IPS DF 6.9 (cell line): ENCODE measurements at regions not wholly inside any gene's neighbourhood (a gene's known extent, or its start where the extent isn't known, plus 50 kb on each side); places are given as distances from the start of the nearest gene placed in this dataset.

Source experiments
- DNase-seq: peaks from one replicate; pipeline ENCODE4 v3.0.0-alpha.2; 2013; ENCODE audit warnings: low read depth, low spot score
- H3K27ac ChIP-seq: one replicate; pipeline ENCODE4 v1.5.1; 2013; ENCODE audit warnings: low read length, control low read depth
- H3K27me3 ChIP-seq: 2 replicates; pipeline ENCODE4 v1.6.1; 2013; ENCODE audit warnings: mild to moderate bottlenecking, low read length; ENCODE audit not compliant: control insufficient read depth, insufficient read depth
- H3K36me3 ChIP-seq: 2 replicates; pipeline ENCODE4 v1.6.1; 2013; ENCODE audit warnings: low read length; ENCODE audit not compliant: control insufficient read depth, insufficient read depth
- H3K4me1 ChIP-seq: 2 replicates; pipeline ENCODE4 v1.6.1; 2013; ENCODE audit warnings: low read length; ENCODE audit not compliant: control insufficient read depth, insufficient read depth
- H3K4me3 ChIP-seq: 2 replicates; pipeline ENCODE4 v1.5.1; 2013; ENCODE audit warnings: mild to moderate bottlenecking, low read length
- H3K9me3 ChIP-seq: 2 replicates; pipeline ENCODE4 v1.6.1; 2013; ENCODE audit warnings: low read length, inconsistent platforms; ENCODE audit not compliant: control insufficient read depth, insufficient read depth
- WGBS: extraction: QIAGEN DNeasy Blood & Tissue Kit; methylation state at CpG from one replicate; pipeline ENCODE4 v1.1.7; 2013; ENCODE audit warnings: mixed read lengths, missing lambda C conversion rate; ENCODE audit not compliant: insufficient read length, insufficient coverage; 5-methylcytosine and 5-hydroxymethylcytosine counted together

- no peaks in the 10 kb centered on the region for H3K9me3 ChIP-seq
- WGBS: no CpG with 5 or more reads among the region's 5 CpGs
- H3K27me3 ChIP-seq: no peaks in the 10 kb centered on the region
- no peak for DNase-seq
- H3K27ac ChIP-seq: no peak overlapping the region
- H3K4me3 ChIP-seq: no peak overlapping the region
- H3K36me3 ChIP-seq: no peaks in the 10 kb centered on the region
- H3K4me1 ChIP-seq: 0 out of 2 replicates have a peak, but pooled peaks cover 2% of the 10 kb centered on the region
Measured at GRCh38 chr11:15497366-15497765, 382.6 kb downstream of the INSC start.

GRCh38 chr11:15499674-15500073, 385.0 kb downstream of the INSC start:
- Histone ChIP-seq H3K4me1 (0 out of 2 replicates have a peak, but pooled peaks cover 2% of the 10 kb centered on the region), H3K9me3 (no peaks in the 10 kb centered on the region), H3K27me3 (no peaks in the 10 kb centered on the region), H3K36me3 (no peaks in the 10 kb centered on the region), H3K4me3 (no peak overlapping the region), H3K27ac (no peak overlapping the region)
- no peak for DNase-seq
- no CpG with 5 or more reads among the region's 3 CpGs for whole genome bisulfite sequencing

GRCh38 chr11:15500643-15501042, 385.9 kb downstream of the INSC start:
- no peaks in the 10 kb centered on the region for H3K36me3 ChIP-seq
- no peaks in the 10 kb centered on the region for H3K27me3 ChIP-seq
- no CpG with 5 or more reads among the region's 4 CpGs for WGBS
- H3K9me3 ChIP-seq: no peaks in the 10 kb centered on the region
- H3K27ac ChIP-seq: no peak overlapping the region
- H3K4me3 ChIP-seq: no peak overlapping the region
- H3K4me1 ChIP-seq: 0 out of 2 replicates have a peak, but pooled peaks cover 2% of the 10 kb centered on the region
- DNase-seq: no peak

- no peaks in the 10 kb centered on the region for H3K36me3 ChIP-seq
- no peaks in the 10 kb centered on the region for H3K9me3 ChIP-seq
- WGBS: no CpG with 5 or more reads among the region's 7 CpGs
- 0 out of 2 replicates have a peak, but pooled peaks cover 2% of the 10 kb centered on the region for H3K4me1 ChIP-seq
- H3K4me3 ChIP-seq: no peak overlapping the region
- no peak for DNase-seq
- no peak overlapping the region for H3K27ac ChIP-seq
- H3K27me3 ChIP-seq: no peaks in the 10 kb centered on the region
Measured at GRCh38 chr11:15501566-15501965, 386.8 kb downstream of the INSC start.

- no CpG with 5 or more reads among the region's 1 CpG for WGBS
- H3K4me3 ChIP-seq: no peak overlapping the region
- H3K27ac ChIP-seq: no peak overlapping the region
- no peaks in the 10 kb centered on the region for H3K9me3 ChIP-seq
- H3K4me1 ChIP-seq: no peaks in the 10 kb centered on the region
- H3K36me3 ChIP-seq: no peaks in the 10 kb centered on the region
- no peak for DNase-seq
- no peaks in the 10 kb centered on the region for H3K27me3 ChIP-seq
Measured at GRCh38 chr11:15505155-15505554, 390.4 kb downstream of the INSC start.

GRCh38 chr11:15507592-15507991, 392.9 kb downstream of the INSC start:
- H3K27me3 ChIP-seq: no peaks in the 10 kb centered on the region
- DNase-seq: no peak
- H3K27ac ChIP-seq: no peak overlapping the region
- H3K4me3 ChIP-seq: no peak overlapping the region
- no peaks in the 10 kb centered on the region for H3K4me1 ChIP-seq
- WGBS: no CpG with 5 or more reads among the region's 6 CpGs
- no peaks in the 10 kb centered on the region for H3K9me3 ChIP-seq
- no peaks in the 10 kb centered on the region for H3K36me3 ChIP-seq

GRCh38 chr11:15509082-15509481, 394.4 kb downstream of the INSC start:
- H3K27me3 ChIP-seq: no peaks in the 10 kb centered on the region
- no peaks in the 10 kb centered on the region for H3K9me3 ChIP-seq
- H3K4me1 ChIP-seq: no peaks in the 10 kb centered on the region
- no CpG with 5 or more reads among the region's 2 CpGs for WGBS
- no peak for DNase-seq
- H3K36me3 ChIP-seq: no peaks in the 10 kb centered on the region
- no peak overlapping the region for H3K4me3 ChIP-seq
- H3K27ac ChIP-seq: no peak overlapping the region

- no peak overlapping the region for H3K27ac ChIP-seq
- no peak for DNase-seq
Measured at GRCh38 chr11:15519124-15519791, 404.5 kb downstream of the INSC start.

GRCh38 chr11:15519911-15520310, 405.2 kb downstream of the INSC start:
- H3K4me3 ChIP-seq: no peak overlapping the region
- no peaks in the 10 kb centered on the region for H3K36me3 ChIP-seq
- no peaks in the 10 kb centered on the region for H3K9me3 ChIP-seq
- no peak for DNase-seq
- no peaks in the 10 kb centered on the region for H3K4me1 ChIP-seq
- H3K27ac ChIP-seq: no peak overlapping the region
- H3K27me3 ChIP-seq: no peaks in the 10 kb centered on the region
- WGBS: no CpG with 5 or more reads among the region's 2 CpGs

More at GRCh38 chr11:15519124-15519791, 404.5 kb downstream of the INSC start:
- Histone ChIP-seq H3K27me3 (no peaks in the 10 kb centered on the region), H3K36me3 (no peaks in the 10 kb centered on the region), H3K9me3 (no peaks in the 10 kb centered on the region), H3K4me3 (no peak overlapping the region), H3K4me1 (no peaks in the 10 kb centered on the region)
- no CpG with 5 or more reads among the region's 2 CpGs for WGBS

- Histone ChIP-seq H3K9me3 (no peaks in the 10 kb centered on the region), H3K4me3 (no peak overlapping the region), H3K36me3 (no peaks in the 10 kb centered on the region), H3K4me1 (no peaks in the 10 kb centered on the region), H3K27ac (no peak overlapping the region), H3K27me3 (no peaks in the 10 kb centered on the region)
- no CpG with 5 or more reads among the region's 2 CpGs for WGBS
- no peak for DNase-seq
Measured at GRCh38 chr11:15523543-15523942, 408.8 kb downstream of the INSC start.

GRCh38 chr11:15525582-15525981, 410.9 kb downstream of the INSC start:
- no CpG with 5 or more reads among the region's 1 CpG for WGBS
- Histone ChIP-seq H3K4me1 (no peaks in the 10 kb centered on the region), H3K9me3 (no peaks in the 10 kb centered on the region), H3K27ac (no peak overlapping the region), H3K4me3 (no peak overlapping the region), H3K36me3 (no peaks in the 10 kb centered on the region), H3K27me3 (no peaks in the 10 kb centered on the region)
- DNase-seq: no peak
